Prostate gland (tissue), 2 donors: ENCODE measurements at regions not wholly inside any gene's neighbourhood (a gene's known extent, or its start where the extent isn't known, plus 50 kb on each side); places are given as distances from the start of the nearest gene placed in this dataset.

Experiments used
- POLR2A ChIP-seq: fragments of 450-650 bp; IDR thresholded peaks from one replicate; pipeline ENCODE4 v1.6.1; 2016; ENCODE audit warnings: antibody characterized with exemption, mild to moderate bottlenecking
- TF ChIP-seq, protein P1 (sequence below), 4 experiments: fragments of 200-600 bp in 2 of 4; fragments of 450-650 bp in 2 of 4; sonication (generic) in 2 of 4; IDR thresholded peaks; 1 replicate in 3 of 4; 2 replicates in 1 of 4; pipeline ENCODE4 v1.5.1; 2016 to 2019; ENCODE audit warnings: antibody characterized with exemption in 4 of 4, mild to moderate bottlenecking in 2 of 4, moderate library complexity in 2 of 4

DNA sequence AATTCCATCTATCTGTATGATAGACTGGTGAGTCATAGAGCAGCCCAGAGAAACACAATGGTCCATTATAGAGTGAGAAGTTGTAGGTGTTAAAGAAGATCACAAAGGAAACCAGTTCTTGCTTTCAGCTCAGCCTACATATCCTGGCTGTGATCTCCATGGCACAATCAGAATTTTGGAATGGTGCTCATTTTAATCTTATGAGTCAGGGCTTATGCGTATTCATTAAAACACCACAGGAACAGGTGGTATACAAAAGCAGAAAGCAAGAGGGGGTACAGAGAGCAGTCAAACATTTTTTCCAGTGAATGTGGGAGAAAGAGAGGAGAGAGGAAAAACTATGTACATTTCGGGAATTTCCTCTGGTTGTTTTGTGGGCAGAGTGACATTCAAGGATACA lies 126.9 kb downstream of the MFAP3L start:
- TF ChIP-seq, protein P1, sequence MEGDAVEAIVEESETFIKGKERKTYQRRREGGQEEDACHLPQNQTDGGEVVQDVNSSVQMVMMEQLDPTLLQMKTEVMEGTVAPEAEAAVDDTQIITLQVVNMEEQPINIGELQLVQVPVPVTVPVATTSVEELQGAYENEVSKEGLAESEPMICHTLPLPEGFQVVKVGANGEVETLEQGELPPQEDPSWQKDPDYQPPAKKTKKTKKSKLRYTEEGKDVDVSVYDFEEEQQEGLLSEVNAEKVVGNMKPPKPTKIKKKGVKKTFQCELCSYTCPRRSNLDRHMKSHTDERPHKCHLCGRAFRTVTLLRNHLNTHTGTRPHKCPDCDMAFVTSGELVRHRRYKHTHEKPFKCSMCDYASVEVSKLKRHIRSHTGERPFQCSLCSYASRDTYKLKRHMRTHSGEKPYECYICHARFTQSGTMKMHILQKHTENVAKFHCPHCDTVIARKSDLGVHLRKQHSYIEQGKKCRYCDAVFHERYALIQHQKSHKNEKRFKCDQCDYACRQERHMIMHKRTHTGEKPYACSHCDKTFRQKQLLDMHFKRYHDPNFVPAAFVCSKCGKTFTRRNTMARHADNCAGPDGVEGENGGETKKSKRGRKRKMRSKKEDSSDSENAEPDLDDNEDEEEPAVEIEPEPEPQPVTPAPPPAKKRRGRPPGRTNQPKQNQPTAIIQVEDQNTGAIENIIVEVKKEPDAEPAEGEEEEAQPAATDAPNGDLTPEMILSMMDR (IDR thresholded peaks at IDR 0.05), result no peak
- TF ChIP-seq POLR2A, result no peak
